ENCODE measurements at regions not wholly inside any gene's neighbourhood (a gene's known extent, or its start where the extent isn't known, plus 50 kb on each side); places are given as distances from the start of the nearest gene placed in this dataset.
"Not testable (repeated sequence)": the region's sequence is repeated elsewhere in the genome, so short reads cannot be mapped to it uniquely, and the experiment has no call there.

- not testable (repeated sequence) for TF ChIP-seq POLR2A (IDR thresholded peaks at IDR 0.05)
- TF ChIP-seq, protein P1, sequence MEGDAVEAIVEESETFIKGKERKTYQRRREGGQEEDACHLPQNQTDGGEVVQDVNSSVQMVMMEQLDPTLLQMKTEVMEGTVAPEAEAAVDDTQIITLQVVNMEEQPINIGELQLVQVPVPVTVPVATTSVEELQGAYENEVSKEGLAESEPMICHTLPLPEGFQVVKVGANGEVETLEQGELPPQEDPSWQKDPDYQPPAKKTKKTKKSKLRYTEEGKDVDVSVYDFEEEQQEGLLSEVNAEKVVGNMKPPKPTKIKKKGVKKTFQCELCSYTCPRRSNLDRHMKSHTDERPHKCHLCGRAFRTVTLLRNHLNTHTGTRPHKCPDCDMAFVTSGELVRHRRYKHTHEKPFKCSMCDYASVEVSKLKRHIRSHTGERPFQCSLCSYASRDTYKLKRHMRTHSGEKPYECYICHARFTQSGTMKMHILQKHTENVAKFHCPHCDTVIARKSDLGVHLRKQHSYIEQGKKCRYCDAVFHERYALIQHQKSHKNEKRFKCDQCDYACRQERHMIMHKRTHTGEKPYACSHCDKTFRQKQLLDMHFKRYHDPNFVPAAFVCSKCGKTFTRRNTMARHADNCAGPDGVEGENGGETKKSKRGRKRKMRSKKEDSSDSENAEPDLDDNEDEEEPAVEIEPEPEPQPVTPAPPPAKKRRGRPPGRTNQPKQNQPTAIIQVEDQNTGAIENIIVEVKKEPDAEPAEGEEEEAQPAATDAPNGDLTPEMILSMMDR (IDR thresholded peaks at IDR 0.05): not testable (repeated sequence)
These were observed 77.0 kb downstream of the CCDC74A start for GRCh38 chr2:131604652-131605051.

All from heart left ventricle (tissue), 13 donors.